ENCODE measurements at regions not wholly inside any gene's neighbourhood (a gene's known extent, or its start where the extent isn't known, plus 50 kb on each side); places are given as distances from the start of the nearest gene placed in this dataset.
"Not testable (repeated sequence)": the region's sequence is repeated elsewhere in the genome, so short reads cannot be mapped to it uniquely, and the experiment has no call there.

GRCh38 chr3:134729649-134730048 lies 65.4 kb upstream of the EPHB1 start:
- DNase-seq = no peak
- no peak for TF ChIP-seq CTCF (IDR thresholded peaks at IDR 0.05)
- TF ChIP-seq POLR2A (IDR thresholded peaks at IDR 0.05) = no peak
- H3K27ac ChIP-seq = no peak overlapping the region
- H3K4me1 ChIP-seq = no peaks in the 10 kb centered on the region
- no peak overlapping the region for H3K4me3 ChIP-seq
- H3K27me3 ChIP-seq = no peaks in the 10 kb centered on the region
- no peaks in the 10 kb centered on the region for H3K9me3 ChIP-seq
- H3K36me3 ChIP-seq = no peaks in the 10 kb centered on the region

- Histone ChIP-seq H3K36me3 (no peaks in the 10 kb centered on the region), H3K4me3 (no peak overlapping the region), H3K9me3 (no peaks in the 10 kb centered on the region), H3K27ac (no peak overlapping the region), H3K27me3 (no peaks in the 10 kb centered on the region), H3K4me1 (no peaks in the 10 kb centered on the region)
- DNase-seq = no peak
- TF ChIP-seq POLR2A (IDR thresholded peaks at IDR 0.05) (no peak), CTCF (IDR thresholded peaks at IDR 0.05) (no peak)
Measured at GRCh38 chr3:134737516-134737915, 57.5 kb upstream of the EPHB1 start.

GRCh38 chr3:134740077-134740476 lies 55.0 kb upstream of the EPHB1 start:
- not testable (repeated sequence) for H3K4me3 ChIP-seq, DNase-seq, H3K9me3 ChIP-seq

GRCh38 chr3:134742202-134742601 lies 52.9 kb upstream of the EPHB1 start:
- no peak for TF ChIP-seq POLR2A (IDR thresholded peaks at IDR 0.05)
- no peak for TF ChIP-seq CTCF (IDR thresholded peaks at IDR 0.05)
- H3K4me3 ChIP-seq = no peak overlapping the region
- no peaks in the 10 kb centered on the region for H3K36me3 ChIP-seq
- no peaks in the 10 kb centered on the region for H3K9me3 ChIP-seq
- H3K4me1 ChIP-seq = no peaks in the 10 kb centered on the region
- H3K27ac ChIP-seq = no peak overlapping the region
- H3K27me3 ChIP-seq = no peaks in the 10 kb centered on the region
- no peak for DNase-seq

More at GRCh38 chr3:134740077-134740476, 55.0 kb upstream of the EPHB1 start:
- not testable (repeated sequence) for H3K4me1 ChIP-seq, H3K27ac ChIP-seq, H3K27me3 ChIP-seq, H3K36me3 ChIP-seq

GRCh38 chr3:134743006-134743405 lies 52.1 kb upstream of the EPHB1 start:
- no peak for DNase-seq
- no peak overlapping the region for H3K27ac ChIP-seq
- no peaks in the 10 kb centered on the region for H3K4me1 ChIP-seq
- no peaks in the 10 kb centered on the region for H3K36me3 ChIP-seq
- no peak for TF ChIP-seq CTCF (IDR thresholded peaks at IDR 0.05)
- no peak for TF ChIP-seq POLR2A (IDR thresholded peaks at IDR 0.05)
- no peak overlapping the region for H3K4me3 ChIP-seq
- H3K9me3 ChIP-seq = no peaks in the 10 kb centered on the region
- no peaks in the 10 kb centered on the region for H3K27me3 ChIP-seq
